GM18870 (cell line): ENCODE measurements at regions not wholly inside any gene's neighbourhood (a gene's known extent, or its start where the extent isn't known, plus 50 kb on each side); places are given as distances from the start of the nearest gene placed in this dataset.

Experiments used
- ATAC-seq: cut with Tn5 transposase; IDR thresholded peaks from one replicate; pipeline ENCODE4 v1.9.1; 2021; ENCODE audit warnings: moderate library complexity; ENCODE audit not compliant: unreplicated experiment

- ATAC-seq, result no peak
Observed at GRCh38 chr4:134282680-134283079, 81.1 kb upstream of the PABPC4L start.

- ATAC-seq, result no peak
Observed at GRCh38 chr4:134278675-134279074, 77.1 kb upstream of the PABPC4L start.

- no peak for ATAC-seq
Observed at GRCh38 chr4:134276476-134276875, 74.9 kb upstream of the PABPC4L start.

GRCh38 chr4:134260126-134260525, 58.5 kb upstream of the PABPC4L start:
- ATAC-seq, result no peak
